ENCODE measurements at regions not wholly inside any gene's neighbourhood (a gene's known extent, or its start where the extent isn't known, plus 50 kb on each side); places are given as distances from the start of the nearest gene placed in this dataset.
A peak's percentile ranks its signal among the peaks of the same experiment; 100 is the strongest.

DNA sequence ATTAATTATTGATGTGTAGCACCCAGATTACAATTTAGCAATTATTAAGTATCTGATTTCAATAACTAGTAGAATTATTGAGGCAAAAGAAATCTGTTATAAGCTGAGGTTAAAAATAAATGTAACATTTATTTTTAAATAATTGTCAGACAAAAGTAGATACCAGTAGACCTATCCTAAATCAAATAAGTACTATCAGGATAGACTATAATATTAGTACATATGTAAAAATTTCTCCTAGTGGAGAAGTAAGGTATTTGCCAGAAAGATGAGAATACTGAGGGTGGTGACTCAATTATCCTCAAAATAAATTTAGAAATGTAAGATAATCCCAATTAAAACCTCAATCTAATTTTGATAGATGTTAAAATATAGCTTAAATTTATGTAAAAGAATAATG is 377.8 kb upstream of the CHRM3 start:
- no peak for DNase-seq (ENCODE audit: low read depth, low spot score)

DNA sequence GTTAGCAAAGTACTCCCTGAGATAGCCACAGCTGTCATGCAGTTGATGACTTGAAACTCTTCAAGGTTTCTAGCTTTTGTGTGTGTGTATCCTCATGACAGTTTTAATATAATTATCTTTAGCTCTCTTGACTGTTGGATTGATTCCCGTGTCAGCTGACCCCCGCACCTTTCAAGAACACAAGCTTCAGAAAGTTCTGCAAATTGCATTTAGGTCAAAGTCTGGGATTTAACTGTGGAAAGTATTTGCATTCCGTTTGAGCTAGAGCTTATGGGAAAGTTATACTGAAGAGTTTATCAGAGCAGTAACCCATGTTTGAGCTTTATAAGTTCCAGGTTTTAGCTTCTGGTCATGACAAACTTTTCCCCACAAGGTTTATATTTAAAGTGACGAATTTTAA is 380.1 kb upstream of the CHRM3 start:
- DNase-seq (ENCODE audit: low read depth, low spot score): no peak

DNA sequence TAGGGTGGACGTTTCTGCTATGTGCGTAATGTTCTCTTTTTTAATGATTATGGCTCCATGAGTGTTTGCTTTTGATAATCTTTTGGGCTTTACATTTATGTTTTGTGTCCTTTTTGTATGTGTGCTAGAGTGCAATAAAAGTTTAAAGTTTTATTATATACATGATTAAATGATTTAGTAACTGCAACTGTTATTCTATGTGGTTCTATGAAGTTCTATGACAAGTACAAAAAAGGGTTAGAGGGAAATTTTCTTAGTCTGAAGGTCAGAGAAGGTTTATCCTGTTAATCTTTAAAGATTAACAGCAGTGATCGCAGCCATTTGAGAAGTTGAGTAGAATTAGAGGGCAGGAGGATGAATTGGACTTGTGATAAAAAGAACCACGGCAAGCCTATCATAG is 386.4 kb upstream of the CHRM3 start:
- DNase-seq (ENCODE audit: low read depth, low spot score): no peak

DNA sequence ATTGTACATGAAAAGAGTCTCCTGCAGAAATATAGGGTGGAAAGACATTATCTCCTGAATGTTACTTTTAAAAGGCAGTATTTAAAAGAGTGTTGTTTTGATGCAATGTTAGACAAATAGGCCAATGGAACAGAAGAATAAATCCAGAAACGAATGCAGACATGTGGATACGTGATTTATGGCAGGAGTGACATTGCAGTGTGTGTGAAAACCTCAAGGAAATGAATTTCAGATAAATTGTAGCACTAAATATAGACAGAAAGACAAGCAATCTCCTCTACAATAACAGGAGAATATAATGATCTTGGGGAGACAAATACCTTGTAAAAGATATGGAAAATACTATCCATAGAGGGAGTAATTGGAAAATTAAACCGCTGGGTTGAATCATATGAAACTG is 387.8 kb upstream of the CHRM3 start:
- DNase-seq (ENCODE audit: low read depth, low spot score): no peak

DNA sequence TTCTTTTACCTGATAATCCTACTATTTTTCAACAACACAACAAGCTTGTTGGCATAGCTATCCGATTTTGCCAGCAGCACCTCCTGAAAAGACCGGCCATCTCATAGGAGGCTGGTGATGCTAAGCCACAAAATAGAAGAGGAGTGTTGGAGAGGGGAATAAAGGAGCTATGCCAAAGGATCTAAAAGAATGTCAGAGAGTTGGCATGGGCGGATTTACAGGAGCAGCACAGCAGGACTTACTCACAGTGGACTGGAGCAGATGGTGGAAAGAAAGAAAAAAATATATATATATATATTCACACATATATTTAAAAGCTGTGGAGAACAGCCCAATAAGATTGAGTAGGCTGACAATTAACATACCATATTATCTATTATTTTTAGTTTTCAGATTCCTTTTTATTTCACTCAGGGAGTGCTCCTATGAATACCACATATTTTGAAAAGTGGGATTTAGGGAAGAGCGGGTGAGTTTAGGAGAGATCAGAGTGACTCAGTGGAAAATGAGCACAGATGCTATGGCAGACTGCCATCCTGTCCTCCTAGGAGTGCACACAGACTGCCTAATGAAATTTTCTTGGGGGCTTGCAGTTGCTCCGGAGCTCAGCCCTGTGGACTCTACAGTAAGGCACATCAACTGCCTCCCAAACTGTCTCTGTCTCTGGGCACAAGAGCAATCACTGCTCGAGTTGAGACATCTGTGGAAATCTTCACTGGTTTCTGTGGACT is 394.4 kb upstream of the CHRM3 start:
- DNase-seq (ENCODE audit: low read depth, low spot score): no peak

DNA sequence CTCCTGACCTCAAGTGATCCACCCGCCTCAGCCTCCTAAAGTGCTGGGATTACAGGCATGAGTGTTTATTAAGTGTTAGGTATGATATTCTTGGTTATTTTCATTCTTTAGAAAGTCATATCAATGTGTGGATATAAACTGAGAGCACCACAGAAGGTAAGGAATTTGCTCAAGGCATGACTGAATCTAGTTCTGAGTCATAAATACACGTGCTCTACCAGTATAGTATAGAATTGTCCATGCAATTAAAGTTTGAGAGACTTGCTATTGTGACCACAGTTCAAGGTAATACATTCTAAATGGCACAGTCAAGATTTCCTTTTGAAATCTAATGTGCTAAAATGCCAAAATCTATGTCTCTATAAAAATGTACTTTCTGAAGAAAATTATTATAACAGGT is 401.1 kb upstream of the CHRM3 start:
- no peak for DNase-seq (ENCODE audit: low read depth, low spot score)

DNA sequence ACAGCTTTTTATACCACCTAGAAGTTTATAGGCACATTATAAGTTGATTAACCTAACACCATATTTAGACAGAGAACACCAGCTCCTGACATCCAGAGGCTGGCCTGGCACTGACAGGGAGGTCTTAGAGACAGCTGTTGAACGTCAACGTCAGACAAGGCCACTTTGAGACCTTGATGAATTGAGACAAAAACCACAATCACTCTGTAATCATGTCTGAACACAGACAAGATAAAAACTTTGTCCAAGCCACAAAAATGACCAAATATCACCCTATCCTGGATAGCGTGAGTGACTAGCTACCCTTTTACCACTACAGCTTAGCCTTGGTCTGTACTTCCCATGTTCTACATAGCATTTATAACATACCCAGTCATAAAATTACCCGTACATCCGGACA is 403.6 kb upstream of the CHRM3 start:
- no peak for DNase-seq (ENCODE audit: low read depth, low spot score)

DNA sequence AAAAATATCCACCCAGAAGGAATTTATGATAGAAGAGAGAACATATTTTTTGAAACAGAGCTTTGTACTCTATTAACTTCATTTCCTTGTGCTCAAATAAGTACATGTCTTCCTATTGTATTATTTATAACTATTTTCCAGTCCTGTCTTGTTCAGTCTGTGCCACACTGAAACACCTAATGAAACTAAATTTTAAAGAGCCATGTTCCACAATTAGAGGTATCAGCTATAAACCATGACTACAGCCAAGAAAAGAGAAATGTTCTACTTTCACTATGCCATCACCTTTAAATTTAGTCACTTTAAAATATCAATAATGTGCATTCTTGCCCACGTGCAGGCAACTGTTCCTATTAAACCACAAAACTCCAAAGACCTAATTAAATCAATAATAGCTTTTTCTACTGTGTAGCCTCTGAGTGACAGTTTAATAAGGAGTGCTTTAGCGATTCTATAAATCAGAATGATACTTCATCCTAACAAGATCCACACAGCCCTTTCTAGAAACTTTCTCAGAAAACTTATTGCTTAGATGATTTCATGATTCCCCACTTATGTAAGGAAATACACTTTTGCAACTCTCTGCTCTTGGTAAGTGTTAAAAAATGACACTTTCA is 404.9 kb upstream of the CHRM3 start:
- DNase-seq (ENCODE audit: low read depth, low spot score): no peak

DNA sequence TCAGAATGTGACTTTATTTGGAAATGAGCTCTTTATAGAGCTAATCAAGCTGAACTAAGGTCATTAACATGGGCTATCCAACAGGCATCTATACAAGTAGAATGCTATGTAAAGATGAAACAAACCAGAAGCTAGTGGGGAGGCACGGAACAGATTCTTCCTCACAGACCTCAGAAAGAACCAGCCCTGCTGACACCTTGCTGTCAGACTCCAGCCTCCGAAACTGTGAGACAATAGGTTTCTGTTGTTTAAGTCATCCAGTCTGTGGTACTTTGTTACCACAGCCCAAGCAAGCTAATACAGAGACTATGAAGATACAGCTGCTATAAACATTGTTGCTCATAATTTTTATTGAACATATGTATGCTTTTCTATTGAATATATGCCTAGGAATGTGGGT is 406.3 kb upstream of the CHRM3 start:
- DNase-seq (ENCODE audit: low read depth, low spot score): no peak

DNA sequence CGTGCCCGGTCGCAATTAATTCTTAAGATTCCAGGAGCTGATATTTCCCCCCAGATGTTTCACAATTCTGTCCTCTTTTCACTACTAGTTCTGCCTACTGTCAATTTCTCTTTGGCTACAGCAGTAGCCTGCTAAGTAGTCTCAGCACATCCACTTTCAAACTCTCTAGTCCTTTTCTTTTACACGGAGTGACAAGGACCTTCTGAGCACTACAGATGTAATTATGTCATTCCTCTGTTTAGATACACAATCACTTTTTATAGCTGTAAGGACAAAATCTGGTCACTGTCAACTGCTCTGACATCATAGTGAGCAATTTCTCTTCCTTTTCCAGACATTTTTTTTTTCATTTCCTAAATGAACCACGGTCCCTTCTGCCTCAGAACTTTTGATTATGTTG is 421.7 kb upstream of the CHRM3 start:
- DNase-seq (ENCODE audit: low read depth, low spot score): no peak

DNA sequence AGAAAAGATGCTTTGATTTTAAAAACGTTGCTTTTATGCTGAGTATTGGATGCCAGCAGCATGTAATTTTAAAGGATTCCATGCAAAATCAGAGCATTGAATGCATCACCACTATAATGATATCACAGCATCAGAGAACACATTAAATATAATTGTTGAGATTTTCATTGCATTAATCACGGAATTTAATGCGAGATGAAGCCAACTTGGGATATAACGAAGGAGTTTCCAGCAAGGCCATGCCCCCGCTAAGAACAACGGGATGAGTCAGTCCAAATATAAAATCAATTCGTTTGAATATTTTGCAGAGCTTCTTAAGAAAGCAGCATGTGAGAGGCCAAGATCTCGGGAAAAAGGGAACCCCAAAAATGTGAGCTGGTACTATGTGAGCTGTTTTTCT is 423.4 kb upstream of the CHRM3 start:
- DNase-seq (ENCODE audit: low read depth, low spot score): no peak

DNA sequence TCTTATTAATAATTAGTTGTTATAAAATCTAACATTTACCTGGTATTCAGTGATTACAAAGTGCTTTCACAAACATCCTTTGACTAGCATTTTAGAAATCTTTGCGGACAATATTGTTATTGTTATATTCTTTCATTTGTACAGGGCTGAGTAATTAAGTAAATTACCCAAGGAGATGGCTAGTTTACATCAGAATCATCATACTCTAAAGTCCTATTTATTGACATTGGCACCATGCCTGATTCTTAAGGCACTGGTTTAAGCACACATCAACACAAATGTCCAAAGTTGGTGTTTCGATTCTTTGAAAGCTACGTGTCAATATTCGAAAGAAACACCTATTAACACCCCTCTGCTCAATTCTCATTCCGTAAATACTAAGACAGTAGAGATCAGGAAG is 424.6 kb upstream of the CHRM3 start:
- DNase-seq (ENCODE audit: low read depth, low spot score): no peak

DNA sequence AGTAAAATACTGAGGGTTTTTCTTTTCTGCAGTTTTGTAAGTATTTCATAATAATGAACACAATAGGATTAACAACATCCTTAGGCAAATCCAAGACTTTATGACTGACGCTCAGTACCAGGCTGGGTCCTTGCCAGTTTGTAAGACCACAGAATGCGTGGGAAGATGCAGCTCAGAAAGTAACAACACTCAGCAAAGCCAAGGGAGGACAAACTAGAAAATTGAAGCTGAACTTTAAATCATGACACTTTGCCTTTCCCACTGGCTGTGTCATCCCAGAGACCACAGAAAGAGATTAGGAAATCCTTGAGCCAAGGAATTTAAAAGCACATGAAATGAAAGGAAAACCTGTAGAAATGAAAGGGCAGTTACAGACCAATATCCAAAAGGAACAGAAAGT is 426.3 kb upstream of the CHRM3 start:
- DNase-seq (ENCODE audit: low read depth, low spot score): no peak

DNA sequence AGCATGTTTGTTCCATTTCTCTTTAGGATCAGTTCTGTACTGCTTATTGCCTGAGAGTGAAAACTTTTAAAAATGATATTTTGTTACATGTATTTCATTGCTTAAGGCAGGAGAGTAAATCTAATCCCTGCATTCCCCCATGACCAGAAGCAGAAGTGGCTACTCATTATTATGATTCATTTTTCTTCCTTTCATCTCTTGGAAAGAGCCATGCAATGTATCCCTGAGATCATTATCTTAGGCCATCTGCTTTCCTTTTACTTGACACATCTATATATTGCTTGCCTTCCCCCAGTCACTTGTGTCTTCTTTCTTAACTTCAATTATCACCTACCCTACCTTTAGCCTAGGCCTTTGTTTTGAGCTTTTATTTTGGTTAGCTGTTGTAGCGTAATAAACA is 430.4 kb upstream of the CHRM3 start:
- no peak for DNase-seq (ENCODE audit: low read depth, low spot score)

DNA sequence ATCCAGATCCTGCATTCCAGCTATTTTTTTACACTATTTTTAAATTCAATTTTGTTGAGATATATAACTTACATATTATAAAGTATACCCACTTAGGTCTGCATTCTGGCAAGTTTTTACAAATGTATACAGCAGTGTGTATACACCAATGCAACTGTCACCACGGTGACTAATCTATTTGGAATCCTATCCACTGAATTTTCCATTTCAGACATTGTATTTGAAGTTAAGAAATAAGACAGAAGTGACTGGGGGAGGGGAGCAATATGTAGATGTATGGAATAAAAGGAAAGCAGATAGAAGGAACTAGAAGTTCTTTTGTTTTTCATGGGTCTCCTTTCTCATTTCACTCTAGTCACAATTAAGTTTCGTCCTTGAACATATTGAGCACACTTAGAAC is 431.5 kb upstream of the CHRM3 start:
- no peak for DNase-seq (ENCODE audit: low read depth, low spot score)

DNA sequence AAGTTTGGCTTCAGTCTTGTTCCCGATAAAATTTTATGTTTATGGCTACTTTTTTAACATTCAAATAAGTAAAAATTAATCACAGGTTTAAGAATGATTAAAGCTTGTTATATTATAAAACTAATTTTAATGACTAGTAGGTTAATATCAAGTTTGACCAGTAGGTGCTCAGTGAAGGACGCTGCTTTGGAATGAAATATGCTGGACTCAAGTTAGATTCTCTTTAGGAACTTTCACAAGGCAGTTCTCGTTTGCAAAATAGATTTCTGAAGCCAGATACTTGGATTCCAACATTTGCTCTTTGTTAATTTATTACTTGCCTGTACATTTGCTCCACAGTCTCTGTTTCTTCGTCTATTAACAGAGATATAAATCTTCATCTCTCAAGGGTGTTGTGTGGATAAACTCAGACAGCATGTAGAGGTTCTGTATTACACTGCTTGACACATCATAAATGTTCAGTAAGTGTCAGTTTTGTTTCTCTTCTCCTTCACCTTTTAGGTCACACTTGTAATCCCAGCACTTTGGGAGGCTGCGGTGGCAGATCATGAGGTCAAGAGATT is 432.8 kb upstream of the CHRM3 start:
- no peak for DNase-seq (ENCODE audit: low read depth, low spot score)

DNA sequence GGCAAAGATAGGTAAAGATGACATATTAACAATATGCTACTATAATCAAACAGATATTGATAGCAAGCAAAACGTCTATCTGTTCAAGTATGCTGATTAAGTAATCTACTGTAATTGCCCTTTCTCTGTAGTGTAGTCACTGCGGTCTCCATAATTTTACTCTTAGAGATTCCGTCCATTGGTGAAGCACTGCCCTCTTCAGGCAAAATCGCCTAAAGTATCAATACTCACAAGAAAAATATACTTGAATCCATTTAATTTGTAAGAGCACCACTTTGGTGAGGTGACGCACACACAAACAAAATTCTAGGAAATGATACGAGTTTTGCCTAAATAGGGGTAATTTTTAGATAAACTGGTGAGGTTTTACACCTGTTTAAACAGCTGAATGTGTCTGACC is 434.6 kb upstream of the CHRM3 start:
- DNase-seq (ENCODE audit: low read depth, low spot score): peak; percentile 11

DNA sequence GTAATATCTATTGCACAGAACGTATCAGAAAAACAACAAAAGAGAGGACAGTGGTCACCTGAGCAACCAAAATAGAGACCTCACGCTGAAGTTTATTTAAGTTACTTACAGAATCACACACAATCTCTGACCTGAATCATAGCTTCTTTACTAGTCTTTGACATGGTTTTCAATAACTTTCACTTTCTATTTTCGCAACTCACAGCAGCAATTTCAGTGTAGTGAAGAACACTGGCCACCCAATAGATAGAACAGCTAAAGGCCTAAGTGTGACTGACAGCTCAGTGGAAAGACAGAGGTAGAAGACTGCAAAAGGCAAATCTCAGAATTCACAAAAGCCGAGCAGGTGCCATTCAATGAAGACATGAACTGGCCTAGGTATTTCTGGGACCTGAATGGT is 435.6 kb upstream of the CHRM3 start:
- no peak for DNase-seq (ENCODE audit: low read depth, low spot score)

DNA sequence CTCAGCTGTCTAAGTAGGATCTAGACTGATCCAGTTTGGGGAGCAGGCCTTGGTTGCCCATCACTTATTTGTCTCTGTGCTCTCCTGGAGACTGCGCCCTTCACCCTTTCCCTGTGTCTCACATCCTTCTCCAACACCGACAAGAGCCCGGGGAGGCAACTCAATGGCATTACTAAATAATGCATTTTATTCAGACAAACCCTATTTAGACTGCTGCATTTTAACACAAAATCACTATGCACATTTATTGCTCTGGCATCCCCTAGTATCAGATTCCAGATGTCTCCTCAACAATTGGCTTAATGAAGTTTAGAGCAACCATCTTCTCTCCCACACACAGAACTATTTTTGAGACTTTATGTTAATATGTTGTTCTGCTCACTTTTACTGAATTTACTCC is 436.4 kb upstream of the CHRM3 start:
- no peak for DNase-seq (ENCODE audit: low read depth, low spot score)

DNA sequence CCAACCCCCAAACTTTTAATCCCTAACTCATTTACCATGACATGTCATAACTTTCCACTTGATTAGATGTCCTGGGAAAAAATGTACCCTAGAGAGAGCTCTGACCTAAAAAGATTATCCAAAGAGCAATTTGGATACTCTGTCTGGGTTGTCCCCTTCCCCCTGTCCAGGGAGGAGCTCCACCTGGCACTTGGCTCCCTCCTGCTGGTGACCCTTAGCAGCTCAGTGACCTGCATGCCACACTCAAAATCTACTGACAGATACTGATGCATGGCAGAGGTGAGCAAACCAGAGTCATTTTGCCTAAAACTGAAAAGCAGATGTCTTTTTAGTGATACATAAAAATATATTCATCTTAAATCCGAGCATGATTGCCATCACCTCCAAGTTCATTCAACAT is 442.3 kb upstream of the CHRM3 start:
- no peak for DNase-seq (ENCODE audit: low read depth, low spot score)

DNA sequence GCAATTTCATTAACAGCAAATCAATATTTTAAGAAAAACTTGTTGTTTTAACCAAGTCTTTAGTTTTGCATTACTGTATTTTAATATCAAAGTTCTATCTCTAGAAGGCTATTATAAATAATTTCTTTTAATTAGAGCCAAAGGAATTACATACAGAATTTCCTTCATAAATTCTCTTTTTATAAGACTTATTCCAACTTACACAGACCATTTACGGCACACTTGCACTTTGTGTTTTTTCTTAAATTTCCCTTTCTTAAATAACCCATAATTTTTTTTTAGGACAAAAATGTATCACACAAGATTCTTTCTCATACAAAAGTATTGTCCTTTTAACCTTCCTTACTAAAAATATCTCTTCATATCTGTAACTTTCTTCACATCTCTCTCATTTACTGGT is 458.5 kb upstream of the CHRM3 start:
- DNase-seq (ENCODE audit: low read depth, low spot score): no peak

DNA sequence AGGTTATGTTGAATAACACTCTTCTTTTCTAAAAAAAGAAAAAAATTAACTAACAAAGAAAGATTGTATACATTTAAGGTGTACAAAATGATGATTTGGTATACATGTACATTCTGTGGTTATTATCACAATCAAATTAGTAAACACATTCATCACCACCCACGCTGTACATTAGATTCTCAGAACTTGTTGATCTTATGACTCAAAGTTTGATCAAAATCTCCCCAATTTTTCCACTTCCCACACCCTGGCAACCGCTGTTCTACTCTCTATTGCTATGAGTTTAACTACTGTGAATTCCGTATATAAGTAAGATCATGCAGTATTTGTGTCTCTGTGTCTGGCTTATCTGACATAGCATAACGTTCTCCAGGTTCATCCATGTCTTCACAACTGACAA is 469.5 kb upstream of the CHRM3 start:
- DNase-seq (ENCODE audit: low read depth, low spot score): no peak

DNA sequence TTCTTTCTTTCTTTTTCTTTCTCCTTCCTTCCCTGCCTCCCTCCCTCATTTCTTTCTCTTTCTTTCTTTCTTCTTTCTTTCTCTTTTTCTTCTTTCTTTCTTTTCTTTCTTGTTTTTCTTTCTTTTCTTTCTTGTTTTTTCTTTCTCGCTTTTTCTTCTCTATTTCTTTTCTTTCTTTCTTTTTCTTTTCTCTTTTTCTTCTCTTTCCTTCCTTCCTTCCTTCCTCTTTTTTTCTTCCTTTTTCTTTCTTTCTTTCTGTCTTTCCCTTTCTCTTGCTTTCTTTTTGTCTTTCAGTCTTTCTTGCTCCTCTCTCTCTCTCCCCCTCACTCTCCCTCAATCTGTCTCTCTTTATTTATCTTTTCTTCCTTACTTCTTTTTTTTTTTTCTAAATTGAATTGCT is 472.0 kb upstream of the CHRM3 start:
- no peak for DNase-seq (ENCODE audit: low read depth, low spot score)

DNA sequence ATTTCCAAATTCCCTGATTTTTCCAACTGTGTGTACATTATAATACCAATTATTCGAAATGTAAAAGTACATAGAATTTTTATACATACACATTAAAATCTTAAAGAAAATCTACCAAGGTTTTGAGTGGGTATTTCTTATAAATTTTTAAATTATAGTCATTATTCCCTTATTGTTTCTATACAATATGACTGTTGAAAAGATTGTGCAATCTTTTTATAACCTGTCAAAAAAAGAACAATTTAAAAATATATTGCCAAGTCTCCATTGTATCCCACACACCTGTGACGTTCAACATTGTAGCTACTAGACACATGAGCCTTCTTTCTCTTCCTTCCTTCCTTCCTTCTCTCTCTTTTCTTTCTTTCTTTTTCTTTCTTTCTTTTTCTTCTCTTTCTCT is 473.2 kb upstream of the CHRM3 start:
- DNase-seq (ENCODE audit: low read depth, low spot score): no peak

Measured in brain pericyte (primary cell).